ENCODE measurements at regions not wholly inside any gene's neighbourhood (a gene's known extent, or its start where the extent isn't known, plus 50 kb on each side); places are given as distances from the start of the nearest gene placed in this dataset.

- ATAC-seq (no peak), DNase-seq (ENCODE audit: low read depth, low spot score) (no peak)
- intact Hi-C loops (cut with micrococcal nuclease; ENCODE audit: unreplicated experiment) (no loop called here), in situ Hi-C loops (cut with HindIII; ENCODE audit: low pct_unique_long_range_greater_than_20kb, low sequenced_read_pairs) (no loop called here)
- Histone ChIP-seq H3K9me3 (ENCODE audit: control insufficient read depth, insufficient read depth, low read depth, low read length) (peaks cover 6% of the 10 kb centered on the region; the same call in 1 of the 2 replicates), H3K36me3 (ENCODE audit: control insufficient read depth, insufficient read depth, low read length) (no peaks in the 10 kb centered on the region), H3K27ac (ENCODE audit: low read length) (no peak overlapping the region), H3K4me1 (ENCODE audit: control insufficient read depth, insufficient read depth, low read length) (no peaks in the 10 kb centered on the region), H3K27me3 (ENCODE audit: control insufficient read depth, insufficient read depth, low read length) (no peaks in the 10 kb centered on the region), H3K4me3 (ENCODE audit: low read depth in 2 of 2, low read length in 2 of 2) (no peak overlapping the region)
- ChIA-PET POLR2A (no interaction called here), CTCF (no interaction called here)
- no TSS peak for BruUV-seq (replicated peaks)
- TF ChIP-seq POLR2AphosphoS5 (IDR thresholded peaks at IDR 0.05; ENCODE audit: low read depth, low read length) = no peak
- TF ChIP-seq REST (IDR thresholded peaks at IDR 0.05; ENCODE audit: insufficient read depth in 1 of 2, low read depth in 2 of 2, low read length in 1 of 2) = no peak
- TF ChIP-seq TCF7L2 (IDR thresholded peaks at IDR 0.05; ENCODE audit: low read depth, low read length) = no peak
- TF ChIP-seq CTCF (IDR thresholded peaks at IDR 0.05) = no peak
- TF ChIP-seq SIN3A (IDR thresholded peaks at IDR 0.05; ENCODE audit: borderline replicate concordance, insufficient read depth, low read depth, low read length) = no peak
Observed at GRCh38 chr7:156232931-156233705, 407.5 kb upstream of the RNF32 start.

GRCh38 chr7:156230576-156230975, 410.0 kb upstream of the RNF32 start:
- intact Hi-C loops (cut with micrococcal nuclease; ENCODE audit: unreplicated experiment) (no loop called here), in situ Hi-C loops (cut with HindIII; ENCODE audit: low pct_unique_long_range_greater_than_20kb, low sequenced_read_pairs) (no loop called here)
- Histone ChIP-seq H3K27me3 (ENCODE audit: control insufficient read depth, insufficient read depth, low read length) (no peaks in the 10 kb centered on the region), H3K9me3 (ENCODE audit: control insufficient read depth, insufficient read depth, low read depth, low read length) (peaks cover 6% of the 10 kb centered on the region; the same call in 1 of the 2 replicates), H3K4me1 (ENCODE audit: control insufficient read depth, insufficient read depth, low read length) (no peaks in the 10 kb centered on the region), H3K36me3 (ENCODE audit: control insufficient read depth, insufficient read depth, low read length) (no peaks in the 10 kb centered on the region), H3K4me3 (ENCODE audit: low read depth in 2 of 2, low read length in 2 of 2) (no peak overlapping the region), H3K27ac (ENCODE audit: low read length) (no peak overlapping the region)
- ChIA-PET POLR2A (no interaction called here), CTCF (no interaction called here)
- TF ChIP-seq REST (IDR thresholded peaks at IDR 0.05; ENCODE audit: insufficient read depth in 1 of 2, low read depth in 2 of 2, low read length in 1 of 2) (no peak), CTCF (IDR thresholded peaks at IDR 0.05) (no peak), POLR2AphosphoS5 (IDR thresholded peaks at IDR 0.05; ENCODE audit: low read depth, low read length) (no peak), SIN3A (IDR thresholded peaks at IDR 0.05; ENCODE audit: borderline replicate concordance, insufficient read depth, low read depth, low read length) (no peak), TCF7L2 (IDR thresholded peaks at IDR 0.05; ENCODE audit: low read depth, low read length) (no peak)
- DNase-seq (ENCODE audit: low read depth, low spot score) (no peak), ATAC-seq (no peak)
- BruUV-seq (replicated peaks) = no TSS peak

Measured in Panc1 (cell line).